Left lung (tissue), 4 donors: ENCODE measurements at regions not wholly inside any gene's neighbourhood (a gene's known extent, or its start where the extent isn't known, plus 50 kb on each side); places are given as distances from the start of the nearest gene placed in this dataset.
"Not testable (repeated sequence)": the region's sequence is repeated elsewhere in the genome, so short reads cannot be mapped to it uniquely, and the experiment has no call there.

Experiments
- ATAC-seq: fragments of 200-7000 bp; cut with Tn5 transposase; one replicate; pipeline ENCODE4 v1.9.1; 2020; ENCODE audit warnings: moderate library complexity
- DNase-seq, 4 donors: peaks; one replicate each; pipeline ENCODE4 v3.0.0-alpha.2; 2013 to 2020
- H3K27ac ChIP-seq, 2 donors: fragments of 200-600 bp; sonication (generic) in 1 of 2; one replicate each; pipeline versions ENCODE4 v1.5.0 to v1.8.0; 2020 to 2021
- H3K27me3 ChIP-seq, 2 donors: fragments of 200-600 bp; sonication (generic) in 1 of 2; one replicate each; pipeline versions ENCODE4 v1.5.0 to v1.8.0; 2020 to 2021
- H3K36me3 ChIP-seq, 2 donors: fragments of 200-600 bp; sonication (generic) in 1 of 2; one replicate each; pipeline versions ENCODE4 v1.5.0 to v1.8.0; 2020 to 2021
- H3K4me1 ChIP-seq, 2 donors: fragments of 200-600 bp; one replicate each; pipeline ENCODE4 v1.8.0; 2021
- H3K4me3 ChIP-seq, 2 donors: fragments of 200-600 bp; sonication (generic) in 1 of 2; one replicate each; pipeline versions ENCODE4 v1.5.0 to v1.8.0; 2020 to 2021; ENCODE audit warnings: mild to moderate bottlenecking in 1 of 2
- H3K9me3 ChIP-seq, 2 donors: fragments of 200-600 bp; sonication (generic) in 1 of 2; one replicate each; pipeline versions ENCODE4 v1.5.0 to v1.8.0; 2020 to 2021
- intact Hi-C, 2 donors: fragments of 100-400 bp; cut with DNase I; formaldehyde crosslinking; loops; one replicate each; pipeline versions ENCODE4 v1.11.2 to v1.14.2; 2022
- TF ChIP-seq, protein P1 (sequence below), 2 donors: fragments of 200-600 bp; sonication (generic) in 1 of 2; IDR thresholded peaks; one replicate each; pipeline versions ENCODE4 v1.5.0 to v1.8.0; 2021; ENCODE audit warnings: antibody characterized with exemption in 2 of 2
- donor health status: DM: no; HTN: yes; CAD: no.
- donor health status: DM: no; HTN: no; CAD: no.

DNA sequence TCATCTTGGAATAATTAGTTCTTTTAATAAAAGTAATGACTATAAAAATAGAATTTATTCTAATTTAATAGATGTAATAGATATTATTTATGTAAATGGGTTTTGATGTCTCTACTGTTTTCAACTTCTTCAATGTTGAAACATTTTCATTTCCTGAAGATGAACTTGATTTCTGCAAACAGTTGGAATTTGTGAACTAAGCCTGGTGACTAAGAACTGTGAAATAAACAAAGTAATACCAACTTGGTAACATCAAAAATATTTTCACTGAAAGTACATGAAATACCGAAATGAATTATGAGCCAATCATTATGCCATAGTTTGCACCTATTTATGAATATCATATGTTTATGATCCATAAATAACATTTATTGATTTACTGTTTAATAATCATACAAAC lies 143.8 kb upstream of the FGF10 start:
- Histone ChIP-seq H3K27me3 (no peaks in the 10 kb centered on the region), H3K9me3 (no peaks in the 10 kb centered on the region), H3K27ac (no peak overlapping the region), H3K36me3 (no peaks in the 10 kb centered on the region), H3K4me3 (no peak overlapping the region), H3K4me1 (no peaks in the 10 kb centered on the region)
- DNase-seq (no peak), ATAC-seq (no peak)
- intact Hi-C loops = no loop called here
- TF ChIP-seq, protein P1, sequence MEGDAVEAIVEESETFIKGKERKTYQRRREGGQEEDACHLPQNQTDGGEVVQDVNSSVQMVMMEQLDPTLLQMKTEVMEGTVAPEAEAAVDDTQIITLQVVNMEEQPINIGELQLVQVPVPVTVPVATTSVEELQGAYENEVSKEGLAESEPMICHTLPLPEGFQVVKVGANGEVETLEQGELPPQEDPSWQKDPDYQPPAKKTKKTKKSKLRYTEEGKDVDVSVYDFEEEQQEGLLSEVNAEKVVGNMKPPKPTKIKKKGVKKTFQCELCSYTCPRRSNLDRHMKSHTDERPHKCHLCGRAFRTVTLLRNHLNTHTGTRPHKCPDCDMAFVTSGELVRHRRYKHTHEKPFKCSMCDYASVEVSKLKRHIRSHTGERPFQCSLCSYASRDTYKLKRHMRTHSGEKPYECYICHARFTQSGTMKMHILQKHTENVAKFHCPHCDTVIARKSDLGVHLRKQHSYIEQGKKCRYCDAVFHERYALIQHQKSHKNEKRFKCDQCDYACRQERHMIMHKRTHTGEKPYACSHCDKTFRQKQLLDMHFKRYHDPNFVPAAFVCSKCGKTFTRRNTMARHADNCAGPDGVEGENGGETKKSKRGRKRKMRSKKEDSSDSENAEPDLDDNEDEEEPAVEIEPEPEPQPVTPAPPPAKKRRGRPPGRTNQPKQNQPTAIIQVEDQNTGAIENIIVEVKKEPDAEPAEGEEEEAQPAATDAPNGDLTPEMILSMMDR (IDR thresholded peaks at IDR 0.05) = no peak

DNA sequence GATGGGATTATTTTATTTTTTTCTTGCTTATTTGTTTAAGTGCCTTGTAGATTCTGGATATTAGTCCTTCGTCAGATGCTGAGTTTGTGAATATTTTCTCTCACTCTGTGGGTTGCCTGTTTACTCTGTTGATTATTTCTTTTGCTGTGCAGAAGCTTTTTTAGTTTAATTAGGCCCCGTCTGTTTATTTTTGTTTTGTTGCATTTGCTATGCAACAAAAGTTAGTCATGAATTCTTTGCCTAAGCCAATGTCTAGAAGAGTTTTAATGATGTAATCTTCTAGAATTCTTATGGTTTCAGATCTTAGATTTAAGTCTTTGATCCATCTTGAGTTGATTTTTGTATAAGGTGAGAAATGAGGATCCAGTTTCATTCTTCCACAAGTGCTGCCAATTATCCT lies 142.5 kb upstream of the FGF10 start:
- ATAC-seq, intact Hi-C loops, H3K27ac ChIP-seq, H3K4me1 ChIP-seq, H3K27me3 ChIP-seq, H3K36me3 ChIP-seq, H3K4me3 ChIP-seq, DNase-seq, H3K9me3 ChIP-seq: not testable (repeated sequence)

DNA sequence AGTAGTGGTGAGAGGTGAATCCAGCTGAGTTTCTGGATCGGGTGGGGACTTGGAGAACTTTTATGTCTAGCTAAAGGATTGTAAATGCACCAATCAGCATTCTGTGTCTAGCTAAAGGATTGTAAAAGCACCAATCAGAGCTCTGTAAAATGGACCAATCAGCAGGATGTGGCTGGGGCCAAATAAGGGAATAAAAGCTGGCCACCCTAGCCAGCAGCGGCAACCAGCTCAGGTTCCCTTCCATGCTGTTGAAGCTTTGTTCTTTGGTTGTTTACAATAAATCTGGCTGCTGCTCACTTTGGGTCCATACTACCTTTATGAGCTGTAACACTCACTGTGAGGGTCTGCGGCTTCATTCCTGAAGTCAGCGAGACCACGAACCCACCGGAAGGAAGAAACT lies 141.6 kb upstream of the FGF10 start:
- H3K4me3 ChIP-seq, H3K4me1 ChIP-seq, H3K36me3 ChIP-seq, ATAC-seq, H3K27me3 ChIP-seq, H3K9me3 ChIP-seq, H3K27ac ChIP-seq, DNase-seq, intact Hi-C loops: not testable (repeated sequence)

DNA sequence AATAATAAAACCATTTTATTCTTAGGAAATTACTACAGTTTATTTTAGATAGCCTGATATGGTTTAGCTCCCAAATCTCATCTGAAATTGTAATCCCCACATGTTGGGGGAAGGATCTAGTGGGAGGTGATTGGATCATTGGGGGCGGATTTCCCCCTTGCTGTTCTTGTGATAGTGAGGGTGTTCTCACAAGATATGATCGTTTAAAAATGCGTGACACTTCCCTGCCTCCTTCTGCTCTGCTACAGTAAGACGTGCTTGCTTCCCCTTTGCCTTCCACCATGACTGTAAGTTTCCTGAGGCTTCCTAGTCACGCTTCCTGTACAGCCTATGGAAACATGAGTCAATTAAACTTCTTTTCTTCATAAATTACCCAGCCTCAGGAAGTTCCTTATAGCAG lies 122.4 kb upstream of the FGF10 start:
- Histone ChIP-seq H3K9me3 (no peaks in the 10 kb centered on the region), H3K36me3 (no peaks in the 10 kb centered on the region), H3K4me1 (no peaks in the 10 kb centered on the region), H3K27ac (no peak overlapping the region), H3K27me3 (no peaks in the 10 kb centered on the region), H3K4me3 (no peak overlapping the region)
- ATAC-seq (no peak), DNase-seq (no peak)
- TF ChIP-seq, protein P1 (IDR thresholded peaks at IDR 0.05) = no peak
- intact Hi-C loops = no loop called here

DNA sequence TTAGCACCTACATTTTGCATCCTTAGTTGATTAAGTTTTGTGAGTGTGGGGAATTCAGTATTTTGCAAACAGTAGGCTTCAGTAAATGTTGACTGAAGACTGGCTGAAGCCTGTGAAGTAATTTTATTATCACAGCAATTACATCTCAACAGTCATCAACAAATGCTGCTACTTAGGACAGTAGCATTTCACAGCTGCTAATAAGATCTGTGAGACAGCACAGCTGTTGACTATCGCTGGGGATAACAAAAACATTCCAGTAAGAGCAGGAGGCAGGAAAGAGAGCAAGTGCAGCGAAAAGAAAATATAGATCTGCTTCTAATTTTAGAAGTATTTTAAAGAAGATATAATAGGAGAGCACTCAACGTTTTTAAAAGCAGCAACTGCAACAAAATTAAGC lies 117.3 kb upstream of the FGF10 start:
- Histone ChIP-seq H3K27ac (no peak overlapping the region), H3K27me3 (no peaks in the 10 kb centered on the region), H3K9me3 (no peaks in the 10 kb centered on the region), H3K4me1 (no peaks in the 10 kb centered on the region), H3K36me3 (no peaks in the 10 kb centered on the region), H3K4me3 (no peak overlapping the region)
- TF ChIP-seq, protein P1 (IDR thresholded peaks at IDR 0.05) = no peak
- no peak for DNase-seq
- ATAC-seq = no peak
- intact Hi-C loops = no loop called here

DNA sequence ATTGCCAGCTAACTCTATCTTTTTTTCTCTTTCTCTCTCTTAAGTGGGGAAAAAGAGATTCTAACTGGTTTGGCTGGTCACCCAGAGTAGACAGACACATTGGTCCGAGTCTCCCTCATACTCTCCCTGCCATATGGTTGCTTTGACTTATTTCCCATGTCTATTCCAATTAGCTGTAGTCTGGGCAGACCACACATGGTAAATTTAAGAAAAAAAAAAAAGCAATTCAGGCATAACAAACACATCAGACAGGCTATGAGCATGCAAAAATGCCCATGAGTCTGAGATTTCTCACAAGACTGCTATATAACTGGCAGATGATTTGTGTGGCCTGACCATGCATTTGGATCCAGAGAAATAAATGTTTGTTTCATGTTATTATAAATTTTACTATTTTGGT lies 110.2 kb upstream of the FGF10 start:
- TF ChIP-seq, protein P1 (IDR thresholded peaks at IDR 0.05) = no peak
- ATAC-seq (no peak), DNase-seq (no peak)
- intact Hi-C loops = no loop called here
- no peaks in the 10 kb centered on the region for H3K4me1 ChIP-seq
- no peaks in the 10 kb centered on the region for H3K36me3 ChIP-seq
- H3K27me3 ChIP-seq = no peaks in the 10 kb centered on the region
- no peaks in the 10 kb centered on the region for H3K9me3 ChIP-seq
- no peak overlapping the region for H3K27ac ChIP-seq
- no peak overlapping the region for H3K4me3 ChIP-seq
